Right ventricle myocardium superior (tissue), 1 donor: ENCODE measurements at regions not wholly inside any gene's neighbourhood (a gene's known extent, or its start where the extent isn't known, plus 50 kb on each side); places are given as distances from the start of the nearest gene placed in this dataset.

Source experiments
- ATAC-seq: fragments of 200-7000 bp; cut with Tn5 transposase; one replicate; pipeline ENCODE4 v1.9.1; 2020; ENCODE audit warnings: mild to moderate bottlenecking; ENCODE audit not compliant: poor library complexity
- DNase-seq: peaks from one replicate; pipeline ENCODE4 v3.0.0-alpha.2; 2020
- intact Hi-C: fragments of 100-400 bp; cut with DNase I; formaldehyde crosslinking; loops from one replicate; pipeline ENCODE4 v1.11.2; 2022
- donor health status: DM: no; HTN: yes; CAD: no; lungs with severe emphysema.

- intact Hi-C loops: no loop called here
- ATAC-seq (no peak), DNase-seq (no peak)
Observed at GRCh38 chr5:35440409-35440808, 177.3 kb upstream of the SPEF2 start.

GRCh38 chr5:35438786-35439185, 178.9 kb upstream of the SPEF2 start:
- intact Hi-C loops: no loop called here
- ATAC-seq: no peak
- no peak for DNase-seq

- intact Hi-C loops: no loop called here
Observed at GRCh38 chr5:35438288-35438687, 179.4 kb upstream of the SPEF2 start.

GRCh38 chr5:35436400-35437057, 181.1 kb upstream of the SPEF2 start:
- intact Hi-C loops: no loop called here
- no peak for ATAC-seq

More at GRCh38 chr5:35438288-35438687, 179.4 kb upstream of the SPEF2 start:
- no peak for ATAC-seq
- no peak for DNase-seq

GRCh38 chr5:35430381-35431162, 187.1 kb upstream of the SPEF2 start:
- no peak for ATAC-seq
- intact Hi-C loops: no loop called here
- DNase-seq: no peak

More at GRCh38 chr5:35436400-35437057, 181.1 kb upstream of the SPEF2 start:
- no peak for DNase-seq

- ATAC-seq: no peak
- intact Hi-C loops: no loop called here
Observed at GRCh38 chr5:35420200-35420599, 189.9 kb upstream of the PRLR start.

GRCh38 chr5:35417040-35417439, 186.8 kb upstream of the PRLR start:
- no peak for ATAC-seq
- DNase-seq: no peak
- intact Hi-C loops: no loop called here

More at GRCh38 chr5:35420200-35420599, 189.9 kb upstream of the PRLR start:
- DNase-seq: no peak

- intact Hi-C loops: no loop called here
- no peak for ATAC-seq
Observed at GRCh38 chr5:35416217-35416988, 186.1 kb upstream of the PRLR start.

GRCh38 chr5:35415309-35415708, 185.0 kb upstream of the PRLR start:
- intact Hi-C loops: no loop called here
- ATAC-seq (no peak), DNase-seq (no peak)

More at GRCh38 chr5:35416217-35416988, 186.1 kb upstream of the PRLR start:
- no peak for DNase-seq

GRCh38 chr5:35409361-35409760, 179.1 kb upstream of the PRLR start:
- no peak for DNase-seq
- ATAC-seq: no peak
- intact Hi-C loops: no loop called here

GRCh38 chr5:35408146-35408545, 177.9 kb upstream of the PRLR start:
- intact Hi-C loops: no loop called here
- no peak for DNase-seq
- ATAC-seq: no peak

- intact Hi-C loops: no loop called here
- DNase-seq (no peak), ATAC-seq (no peak)
Observed at GRCh38 chr5:35407697-35408096, 177.4 kb upstream of the PRLR start.

- ATAC-seq (no peak), DNase-seq (no peak)
- intact Hi-C loops: no loop called here
Observed at GRCh38 chr5:35405938-35406337, 175.7 kb upstream of the PRLR start.

- no peak for ATAC-seq
- intact Hi-C loops: no loop called here
- no peak for DNase-seq
Observed at GRCh38 chr5:35404701-35405100, 174.4 kb upstream of the PRLR start.

- intact Hi-C loops: no loop called here
- no peak for DNase-seq
- no peak for ATAC-seq
Observed at GRCh38 chr5:35393901-35394300, 163.6 kb upstream of the PRLR start.

GRCh38 chr5:35384658-35385057, 154.4 kb upstream of the PRLR start:
- DNase-seq (no peak), ATAC-seq (no peak)
- intact Hi-C loops: no loop called here

GRCh38 chr5:35383041-35383440, 152.8 kb upstream of the PRLR start:
- ATAC-seq: no peak
- DNase-seq: no peak

GRCh38 chr5:35377653-35378052, 147.4 kb upstream of the PRLR start:
- intact Hi-C loops: no loop called here
- DNase-seq (no peak), ATAC-seq (no peak)

More at GRCh38 chr5:35383041-35383440, 152.8 kb upstream of the PRLR start:
- intact Hi-C loops: no loop called here

- ATAC-seq: no peak
- DNase-seq: no peak
- intact Hi-C loops: no loop called here
Observed at GRCh38 chr5:35374584-35374983, 144.3 kb upstream of the PRLR start.

- intact Hi-C loops: no loop called here
- ATAC-seq (no peak), DNase-seq (no peak)
Observed at GRCh38 chr5:35373249-35373648, 143.0 kb upstream of the PRLR start.
